ENCODE measurements at regions not wholly inside any gene's neighbourhood (a gene's known extent, or its start where the extent isn't known, plus 50 kb on each side); places are given as distances from the start of the nearest gene placed in this dataset.

GRCh38 chr2:61764035-61764800 lies 89.6 kb downstream of the FAM161A start:
- ChIA-PET POLR2A (interaction anchor here (0.7 kb wide), 1 partner anchor 18 kb away, joined by 3 read pairs; no protein-coding TSS in a partner anchor), CTCF (no interaction called here)
- TF ChIP-seq, protein P1, sequence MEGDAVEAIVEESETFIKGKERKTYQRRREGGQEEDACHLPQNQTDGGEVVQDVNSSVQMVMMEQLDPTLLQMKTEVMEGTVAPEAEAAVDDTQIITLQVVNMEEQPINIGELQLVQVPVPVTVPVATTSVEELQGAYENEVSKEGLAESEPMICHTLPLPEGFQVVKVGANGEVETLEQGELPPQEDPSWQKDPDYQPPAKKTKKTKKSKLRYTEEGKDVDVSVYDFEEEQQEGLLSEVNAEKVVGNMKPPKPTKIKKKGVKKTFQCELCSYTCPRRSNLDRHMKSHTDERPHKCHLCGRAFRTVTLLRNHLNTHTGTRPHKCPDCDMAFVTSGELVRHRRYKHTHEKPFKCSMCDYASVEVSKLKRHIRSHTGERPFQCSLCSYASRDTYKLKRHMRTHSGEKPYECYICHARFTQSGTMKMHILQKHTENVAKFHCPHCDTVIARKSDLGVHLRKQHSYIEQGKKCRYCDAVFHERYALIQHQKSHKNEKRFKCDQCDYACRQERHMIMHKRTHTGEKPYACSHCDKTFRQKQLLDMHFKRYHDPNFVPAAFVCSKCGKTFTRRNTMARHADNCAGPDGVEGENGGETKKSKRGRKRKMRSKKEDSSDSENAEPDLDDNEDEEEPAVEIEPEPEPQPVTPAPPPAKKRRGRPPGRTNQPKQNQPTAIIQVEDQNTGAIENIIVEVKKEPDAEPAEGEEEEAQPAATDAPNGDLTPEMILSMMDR (IDR thresholded peaks at IDR 0.05; ENCODE audit: insufficient read depth, low read depth, low read length): no peak
- peak; percentile 95 for DNase-seq (ENCODE audit: low read depth)
- Histone ChIP-seq H3K27me3 (ENCODE audit: control insufficient read depth, insufficient read depth, low read length) (no peaks in the 10 kb centered on the region), H3K4me3 (ENCODE audit: low read depth, low read length) (peak overlapping the region; percentile 60), H3K36me3 (ENCODE audit: control insufficient read depth, insufficient read depth, low read length) (no peaks in the 10 kb centered on the region)

GRCh38 chr2:61763605-61764034 lies 90.2 kb downstream of the FAM161A start:
- Histone ChIP-seq H3K27me3 (ENCODE audit: control insufficient read depth, insufficient read depth, low read length) (no peaks in the 10 kb centered on the region), H3K4me3 (ENCODE audit: low read depth, low read length) (peak overlapping the region; percentile 60), H3K36me3 (ENCODE audit: control insufficient read depth, insufficient read depth, low read length) (no peaks in the 10 kb centered on the region)
- TF ChIP-seq, protein P1 (IDR thresholded peaks at IDR 0.05; ENCODE audit: insufficient read depth, low read depth, low read length): peak; percentile 54
- POLR2A ChIA-PET: interaction anchor here (0.7 kb wide), 1 partner anchor 19 kb away, joined by 3 read pairs; no protein-coding TSS in a partner anchor
- CTCF ChIA-PET: no interaction called here
- peak; percentile 25 for DNase-seq (ENCODE audit: low read depth)

GRCh38 chr2:61762292-61762691 lies 91.6 kb downstream of the FAM161A start:
- TF ChIP-seq, protein P1 (IDR thresholded peaks at IDR 0.05; ENCODE audit: insufficient read depth, low read depth, low read length): no peak
- Histone ChIP-seq H3K27me3 (ENCODE audit: control insufficient read depth, insufficient read depth, low read length) (no peaks in the 10 kb centered on the region), H3K36me3 (ENCODE audit: control insufficient read depth, insufficient read depth, low read length) (no peaks in the 10 kb centered on the region), H3K4me3 (ENCODE audit: low read depth, low read length) (no peak overlapping the region)
- ChIA-PET POLR2A (no interaction called here), CTCF (no interaction called here)
- DNase-seq (ENCODE audit: low read depth): no peak

DNA sequence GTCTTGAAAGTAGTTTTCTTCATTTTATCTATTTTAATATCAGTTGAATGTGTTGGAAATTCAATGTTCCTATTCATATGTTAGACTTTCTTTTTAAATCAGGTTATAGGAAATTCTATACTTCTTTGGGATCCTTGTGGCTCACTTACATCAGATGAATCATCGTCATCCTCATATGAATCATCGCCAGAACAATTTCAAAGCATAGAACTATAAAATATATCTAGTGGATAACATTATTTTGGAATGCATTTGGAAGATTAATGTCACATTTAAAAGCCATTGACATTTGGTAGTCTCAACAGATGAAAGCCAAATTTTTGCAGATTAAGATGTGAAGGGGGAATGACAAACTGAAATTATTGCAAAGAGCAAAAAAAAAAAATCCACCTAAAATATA lies 94.1 kb downstream of the FAM161A start:
- H3K36me3 ChIP-seq (ENCODE audit: control insufficient read depth, insufficient read depth, low read length): no peaks in the 10 kb centered on the region
- CTCF ChIA-PET: no interaction called here

GRCh38 chr2:61759005-61759404 lies 94.9 kb downstream of the FAM161A start:
- H3K27me3 ChIP-seq (ENCODE audit: control insufficient read depth, insufficient read depth, low read length): no peaks in the 10 kb centered on the region
- TF ChIP-seq, protein P1 (IDR thresholded peaks at IDR 0.05; ENCODE audit: insufficient read depth, low read depth, low read length): no peak
- CTCF ChIA-PET: no interaction called here
- POLR2A ChIA-PET: no interaction called here
- DNase-seq (ENCODE audit: low read depth): peak; percentile 67
- no peaks in the 10 kb centered on the region for H3K36me3 ChIP-seq (ENCODE audit: control insufficient read depth, insufficient read depth, low read length)
- H3K4me3 ChIP-seq (ENCODE audit: low read depth, low read length): no peak overlapping the region

More for the DNA sequence above, 94.1 kb downstream of the FAM161A start:
- POLR2A ChIA-PET: interaction anchor here (0.8 kb wide), 1 partner anchor 716 kb away, joined by 3 read pairs; no protein-coding TSS in a partner anchor
- H3K4me3 ChIP-seq (ENCODE audit: low read depth, low read length): no peak overlapping the region
- DNase-seq (ENCODE audit: low read depth): peak; percentile 16
- H3K27me3 ChIP-seq (ENCODE audit: control insufficient read depth, insufficient read depth, low read length): no peaks in the 10 kb centered on the region
- TF ChIP-seq, protein P1 (IDR thresholded peaks at IDR 0.05; ENCODE audit: insufficient read depth, low read depth, low read length): no peak

Data from BJ (cell line).